Cardiac muscle cell (in vitro differentiated cells and primary cell): ENCODE measurements at regions not wholly inside any gene's neighbourhood (a gene's known extent, or its start where the extent isn't known, plus 50 kb on each side); places are given as distances from the start of the nearest gene placed in this dataset.

ENCODE experiments used
- DNase-seq, 2 donors: peaks; one replicate each; pipeline versions ENCODE4 v3.0.0 to v3.0.0-alpha.2; 2010 to 2017; ENCODE audit warnings: low read depth in 1 of 2, low spot score in 1 of 2
- H3K27ac ChIP-seq: fragments of 200-600 bp; sonication (generic); 2 replicates; pipeline ENCODE4 v1.5.1; 2016
- H3K27me3 ChIP-seq: fragments of 200-600 bp; sonication (generic); 2 replicates; pipeline ENCODE4 v1.6.0; 2016; ENCODE audit warnings: control low read depth
- H3K36me3 ChIP-seq: fragments of 200-600 bp; sonication (generic); 2 replicates; pipeline ENCODE4 v1.5.1; 2016; ENCODE audit warnings: control low read depth
- H3K4me1 ChIP-seq: fragments of 200-600 bp; sonication (generic); 2 replicates; pipeline ENCODE4 v1.8.1; 2017; ENCODE audit warnings: low read depth, mild to moderate bottlenecking, mixed run types
- H3K4me3 ChIP-seq: fragments of 200-600 bp; sonication (generic); 2 replicates; pipeline ENCODE4 v1.5.1; 2016; ENCODE audit warnings: mild to moderate bottlenecking
- H3K9me3 ChIP-seq: fragments of 200-600 bp; sonication (generic); 2 replicates; pipeline ENCODE4 v1.5.1; 2017; ENCODE audit warnings: low read depth, mild to moderate bottlenecking, control low read depth
- CTCF ChIP-seq: IDR thresholded peaks from 2 replicates; pipeline ENCODE4 v1.5.1; 2012; ENCODE audit warnings: low read depth, mild to moderate bottlenecking, low read length

GRCh38 chr5:38737976-38738375 lies 107.8 kb upstream of the OSMR start:
- Histone ChIP-seq H3K9me3 (no peaks in the 10 kb centered on the region), H3K4me1 (no peaks in the 10 kb centered on the region), H3K27me3 (no peaks in the 10 kb centered on the region), H3K4me3 (no peak overlapping the region), H3K36me3 (no peaks in the 10 kb centered on the region), H3K27ac (no peak overlapping the region)
- TF ChIP-seq CTCF = no peak
- DNase-seq = no peak

GRCh38 chr5:38739011-38739704 lies 106.7 kb upstream of the OSMR start:
- no peak overlapping the region for H3K27ac ChIP-seq
- no peaks in the 10 kb centered on the region for H3K9me3 ChIP-seq
- DNase-seq = peak in 1 of 2 donors; percentile 12
- no peak for TF ChIP-seq CTCF
- H3K36me3 ChIP-seq = no peaks in the 10 kb centered on the region
- no peaks in the 10 kb centered on the region for H3K27me3 ChIP-seq
- H3K4me1 ChIP-seq = no peaks in the 10 kb centered on the region
- no peak overlapping the region for H3K4me3 ChIP-seq

- TF ChIP-seq CTCF = no peak
- no peaks in the 10 kb centered on the region for H3K27me3 ChIP-seq
- no peaks in the 10 kb centered on the region for H3K36me3 ChIP-seq
- no peak overlapping the region for H3K4me3 ChIP-seq
- DNase-seq = no peak
- H3K4me1 ChIP-seq = no peaks in the 10 kb centered on the region
- no peaks in the 10 kb centered on the region for H3K9me3 ChIP-seq
- H3K27ac ChIP-seq = no peak overlapping the region
These were observed 106.1 kb upstream of the OSMR start for GRCh38 chr5:38739705-38740045.

- Histone ChIP-seq H3K4me1 (no peaks in the 10 kb centered on the region), H3K27me3 (no peaks in the 10 kb centered on the region), H3K36me3 (no peaks in the 10 kb centered on the region), H3K9me3 (no peaks in the 10 kb centered on the region), H3K4me3 (no peak overlapping the region), H3K27ac (no peak overlapping the region)
- TF ChIP-seq CTCF = no peak
- no peak for DNase-seq
These were observed 103.0 kb upstream of the OSMR start for GRCh38 chr5:38742821-38743220.

GRCh38 chr5:38743562-38743961 lies 102.2 kb upstream of the OSMR start:
- Histone ChIP-seq H3K27ac (no peak overlapping the region), H3K4me1 (no peaks in the 10 kb centered on the region), H3K36me3 (no peaks in the 10 kb centered on the region), H3K9me3 (no peaks in the 10 kb centered on the region), H3K4me3 (no peak overlapping the region), H3K27me3 (no peaks in the 10 kb centered on the region)
- no peak for TF ChIP-seq CTCF
- DNase-seq = no peak
